Endometrium (tissue), 2 donors: ENCODE measurements at regions not wholly inside any gene's neighbourhood (a gene's known extent, or its start where the extent isn't known, plus 50 kb on each side); places are given as distances from the start of the nearest gene placed in this dataset.

Experiments used
- FAIRE-seq: peaks from 2 replicates; lab custom pipeline; 2012; peaks lifted over from hg19 to GRCh38; lab: Jason Lieb, UNC
- donor health status: control.
- donor health status: control.

DNA sequence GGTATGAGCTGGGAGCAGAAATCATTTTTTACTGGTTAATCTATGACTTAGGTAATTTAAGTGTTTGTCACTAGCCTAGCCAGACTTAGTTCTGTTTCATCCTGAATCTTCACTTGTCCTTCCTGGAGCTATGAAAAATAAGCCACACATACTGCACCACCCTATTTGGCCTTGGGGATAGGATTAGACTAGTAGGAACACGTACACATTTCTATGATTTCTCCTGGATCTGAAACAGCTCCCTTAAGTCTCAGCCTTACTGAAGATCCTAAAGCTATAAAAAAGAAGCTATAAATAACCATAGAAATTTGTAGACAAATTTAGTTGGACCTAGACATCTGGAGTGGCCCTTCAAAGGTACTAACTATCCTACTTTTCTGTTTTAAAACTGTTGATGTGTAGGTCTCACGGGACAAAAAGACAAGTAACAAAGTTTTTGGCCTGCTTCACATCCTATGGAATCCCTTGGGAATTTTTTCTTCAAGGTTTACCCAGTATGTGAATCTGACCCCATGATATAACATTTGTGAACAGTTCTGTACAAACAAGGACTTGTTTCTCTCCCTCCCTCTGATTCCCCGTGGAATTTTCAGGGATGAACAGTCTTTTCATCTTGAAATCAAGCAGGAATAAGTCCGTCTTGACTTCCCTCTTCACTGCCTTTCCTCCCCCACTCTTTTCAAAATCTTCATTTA lies 275.0 kb downstream of the FAM76B start:
- no peak for FAIRE-seq

DNA sequence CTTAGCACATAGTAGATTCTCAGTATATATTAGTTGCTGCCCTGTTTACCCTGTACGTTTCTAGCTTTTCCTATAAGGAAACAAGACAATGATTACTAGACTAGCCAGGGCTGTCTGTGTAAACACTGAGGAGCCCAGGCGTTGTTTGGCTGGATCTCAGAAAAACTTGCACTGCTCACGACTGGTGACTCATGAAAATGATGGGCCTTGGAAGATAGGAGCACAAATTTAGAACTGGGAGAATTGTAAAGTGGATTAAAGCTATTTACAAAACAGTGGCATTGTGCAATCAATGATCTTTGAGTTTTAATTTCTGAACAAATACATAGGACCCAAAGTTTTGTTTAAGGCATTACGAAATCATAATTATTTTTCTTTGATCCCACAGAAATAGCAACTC lies 276.9 kb downstream of the FAM76B start:
- peak; percentile 74 for FAIRE-seq

DNA sequence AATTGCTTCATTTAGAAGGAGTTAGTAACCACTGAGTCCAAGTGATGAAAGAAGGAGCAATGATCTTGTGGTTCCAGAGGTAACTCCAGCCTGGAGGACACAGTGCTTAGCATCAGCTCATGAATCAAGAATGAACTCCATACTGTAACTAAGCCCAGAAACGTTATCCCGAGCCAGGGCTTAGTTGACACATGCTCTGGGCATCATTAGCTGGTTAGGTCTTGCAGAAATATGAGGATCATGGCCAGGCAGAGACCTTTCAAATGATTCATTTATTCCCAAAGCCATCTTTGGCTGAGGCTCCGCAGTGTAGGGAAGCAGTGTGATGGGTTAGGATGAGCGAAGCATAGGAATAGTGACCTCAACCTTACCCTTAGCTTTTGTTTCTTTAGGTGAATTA lies 277.4 kb downstream of the FAM76B start:
- no peak for FAIRE-seq

DNA sequence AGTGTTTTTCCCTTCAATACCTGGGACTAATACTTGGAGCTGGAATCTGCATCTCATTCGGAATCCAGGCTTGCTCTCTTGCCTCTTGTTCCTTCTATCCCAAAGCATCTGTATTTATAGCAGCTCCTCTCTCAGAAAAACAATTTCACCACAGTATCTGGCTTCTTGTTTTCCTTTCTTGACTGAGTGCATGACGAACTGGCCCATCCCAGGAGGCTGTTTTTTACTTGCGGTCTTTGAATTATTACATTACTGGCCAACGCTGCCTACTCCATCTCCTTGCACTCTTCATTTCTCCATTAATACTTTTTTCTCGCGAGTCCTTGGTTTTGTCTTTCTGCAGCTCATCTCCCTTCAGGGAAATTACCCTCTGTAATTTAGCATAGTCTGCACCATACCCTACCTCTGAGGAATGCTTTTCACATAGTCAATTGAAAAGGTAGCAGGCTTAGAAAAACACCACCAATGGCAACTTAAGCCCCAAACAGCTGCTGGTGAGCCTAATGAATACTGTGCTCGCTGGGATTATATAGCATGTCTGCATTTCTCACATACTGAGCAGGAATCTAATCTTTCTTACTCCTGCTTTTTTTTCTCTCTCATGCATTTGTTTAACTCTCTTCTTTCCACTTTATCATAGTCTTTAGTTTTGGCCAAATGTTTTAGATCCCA lies 277.4 kb upstream of the SESN3 start:
- FAIRE-seq = no peak

DNA sequence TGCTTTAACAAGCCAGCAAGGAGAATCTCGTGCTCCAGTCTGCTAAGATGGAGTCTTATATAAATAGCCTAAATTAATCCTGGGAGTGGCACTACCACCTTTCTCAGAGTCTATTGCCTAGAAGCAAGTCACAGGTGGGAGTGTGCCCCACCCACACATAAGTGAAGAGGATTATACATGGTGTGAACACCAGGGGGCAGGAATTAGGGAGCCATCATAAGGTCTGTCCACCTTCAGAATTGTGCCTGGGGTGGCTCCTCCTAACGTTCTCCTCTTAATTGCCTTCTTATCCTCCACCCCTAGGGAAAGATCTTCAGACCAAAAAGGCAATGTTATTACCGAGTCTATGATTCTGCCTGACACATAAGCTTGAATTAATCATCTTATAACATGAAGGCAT lies 276.8 kb upstream of the SESN3 start:
- FAIRE-seq = no peak

DNA sequence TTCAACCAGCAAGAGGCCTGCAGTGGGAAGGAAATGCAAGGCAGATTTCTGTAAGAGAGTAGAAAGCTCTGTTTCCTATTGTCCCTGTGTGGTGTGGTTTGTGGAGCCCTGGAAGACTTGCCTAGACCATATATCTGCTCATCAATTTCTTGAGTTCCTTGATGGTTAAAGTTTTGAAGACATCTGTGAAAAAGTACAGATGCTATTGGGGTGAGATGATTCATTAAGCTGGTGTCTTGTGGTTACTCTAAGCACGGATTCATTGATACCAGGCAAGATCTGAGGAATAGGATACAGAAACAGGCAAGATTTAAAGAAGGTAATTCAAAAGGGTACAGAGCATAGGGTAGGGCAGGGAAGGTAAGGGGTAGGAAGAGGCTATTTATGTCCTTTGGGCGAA lies 275.8 kb upstream of the SESN3 start:
- FAIRE-seq = no peak

DNA sequence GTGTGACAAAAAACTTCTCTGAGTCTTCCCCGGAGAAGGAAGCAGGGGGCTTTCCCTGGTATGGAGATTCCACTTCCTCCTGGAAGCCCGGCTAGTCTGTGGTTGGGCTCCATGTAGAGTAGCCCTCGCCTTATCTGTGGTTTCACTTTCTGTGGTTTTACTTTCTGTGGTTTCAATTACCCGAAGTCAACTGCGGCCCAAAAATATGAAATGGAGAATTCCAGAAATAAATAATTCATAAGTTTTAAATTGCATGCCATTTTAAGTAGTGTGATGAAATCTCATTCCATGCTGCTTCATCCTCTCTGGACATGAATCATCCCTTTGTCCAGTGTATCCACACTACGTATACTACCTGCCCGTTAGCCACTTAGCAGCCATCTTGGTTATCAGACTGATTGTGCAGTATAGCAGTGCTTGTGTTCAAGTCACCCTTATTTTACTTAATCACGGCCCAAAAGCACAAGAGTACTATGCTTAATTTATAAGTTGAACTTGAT lies 275.0 kb upstream of the SESN3 start:
- no peak for FAIRE-seq

DNA sequence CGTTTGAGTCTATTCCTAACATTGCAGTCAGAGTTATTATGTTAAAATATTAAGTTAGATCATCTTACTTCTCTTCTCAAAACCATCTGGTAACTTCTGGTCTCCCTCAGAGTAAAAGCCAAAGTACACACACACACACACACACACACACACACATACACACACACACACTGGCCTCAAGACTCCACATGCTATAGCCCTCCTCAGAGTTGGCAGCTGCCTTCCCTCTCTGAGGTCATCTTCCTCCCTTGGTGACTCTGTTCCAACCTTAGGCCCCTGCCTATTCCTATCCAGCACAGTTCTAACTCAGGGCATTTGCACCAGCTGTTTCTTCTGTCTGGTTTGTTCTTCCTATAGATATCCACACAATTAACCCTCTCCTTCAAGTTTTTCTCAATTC lies 272.0 kb upstream of the SESN3 start:
- no peak for FAIRE-seq

DNA sequence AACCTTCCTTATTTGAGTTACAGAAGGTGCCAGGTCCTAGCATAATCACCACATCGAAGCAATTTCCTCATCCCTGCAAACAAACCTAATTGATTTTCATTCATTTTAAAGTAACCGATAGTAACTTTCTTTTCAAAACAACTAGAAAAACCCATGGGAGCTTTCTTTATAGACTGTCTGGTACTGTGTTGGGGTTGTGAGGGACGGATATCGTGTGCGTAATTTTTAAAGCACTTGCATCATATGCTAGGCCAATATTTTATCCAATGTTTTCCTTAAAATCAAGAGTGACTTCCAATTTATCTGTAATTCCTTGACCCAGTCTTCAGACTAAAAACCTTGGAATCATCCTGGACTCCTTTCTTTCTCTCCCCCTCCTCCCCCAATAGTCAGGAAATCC lies 271.5 kb upstream of the SESN3 start:
- FAIRE-seq = no peak

DNA sequence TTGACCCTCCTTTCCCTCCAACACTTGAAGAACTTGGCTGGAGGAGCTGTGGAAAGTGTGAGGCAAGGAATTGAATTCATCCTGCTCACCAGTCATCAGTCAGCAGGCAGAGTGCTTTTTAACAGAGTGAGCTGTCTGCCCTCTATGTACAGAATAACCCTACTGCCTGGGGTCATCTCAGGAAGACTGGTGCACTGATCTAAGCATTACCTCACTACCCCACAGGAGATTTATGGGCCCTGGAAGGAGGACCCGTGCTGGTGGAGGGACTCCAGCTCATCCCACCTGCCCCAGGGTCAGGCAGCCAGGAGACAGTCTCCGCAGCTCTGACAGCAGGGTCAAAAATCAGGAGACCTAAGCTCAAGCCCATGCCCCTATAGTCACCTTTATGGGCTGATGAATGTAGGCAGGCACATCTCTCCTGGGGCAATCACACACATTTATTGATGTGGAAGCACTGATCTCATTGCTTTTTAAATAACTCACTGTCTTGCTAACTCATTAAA lies 270.8 kb upstream of the SESN3 start:
- no peak for FAIRE-seq

DNA sequence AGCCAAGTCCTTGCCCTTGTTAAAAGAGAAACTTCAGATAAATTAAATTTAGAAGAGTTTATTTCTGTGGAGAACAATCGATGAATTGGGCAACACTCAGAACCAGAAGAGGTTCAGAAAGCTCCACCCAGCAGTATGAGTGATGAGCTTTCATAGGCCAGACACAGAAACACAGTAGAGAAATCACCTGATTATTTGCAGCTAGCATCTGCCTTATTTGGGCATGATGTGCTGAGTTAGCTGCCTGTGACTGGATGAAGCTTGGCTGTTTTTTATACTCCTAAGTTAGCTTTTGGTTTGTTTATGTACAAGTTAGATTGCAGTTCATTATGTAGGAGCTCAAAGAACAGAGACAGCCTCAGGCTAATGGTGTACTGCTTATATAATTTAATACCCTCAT lies 269.5 kb upstream of the SESN3 start:
- no peak for FAIRE-seq

DNA sequence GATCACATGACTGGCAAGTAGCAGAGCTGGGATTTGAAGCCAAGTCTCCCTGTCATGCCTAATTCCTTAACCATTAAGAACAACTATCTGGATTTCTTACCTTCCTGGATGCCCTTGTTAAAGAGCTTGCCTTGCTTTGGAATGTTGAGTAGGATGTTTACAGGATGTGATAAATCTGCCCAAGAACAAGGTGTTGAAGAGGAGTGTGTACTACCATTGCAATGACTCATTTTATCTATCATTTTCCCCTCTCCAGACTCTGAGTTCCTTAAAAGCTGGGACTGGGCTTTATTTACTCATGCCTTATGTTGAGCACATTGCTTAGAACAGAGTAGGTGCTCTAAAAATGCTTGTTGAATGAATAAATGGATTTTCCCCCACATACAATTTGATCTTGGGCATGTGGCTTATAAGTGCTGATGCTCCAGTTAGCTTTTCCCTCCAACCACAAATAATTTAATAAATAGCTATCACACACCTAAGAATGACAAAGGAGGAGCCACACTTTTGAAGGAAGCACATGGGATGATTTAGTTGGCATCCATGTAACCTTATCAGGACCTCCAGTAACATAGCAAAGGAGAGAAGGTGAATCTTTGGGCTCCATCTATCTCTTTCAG lies 268.6 kb upstream of the SESN3 start:
- FAIRE-seq = no peak

DNA sequence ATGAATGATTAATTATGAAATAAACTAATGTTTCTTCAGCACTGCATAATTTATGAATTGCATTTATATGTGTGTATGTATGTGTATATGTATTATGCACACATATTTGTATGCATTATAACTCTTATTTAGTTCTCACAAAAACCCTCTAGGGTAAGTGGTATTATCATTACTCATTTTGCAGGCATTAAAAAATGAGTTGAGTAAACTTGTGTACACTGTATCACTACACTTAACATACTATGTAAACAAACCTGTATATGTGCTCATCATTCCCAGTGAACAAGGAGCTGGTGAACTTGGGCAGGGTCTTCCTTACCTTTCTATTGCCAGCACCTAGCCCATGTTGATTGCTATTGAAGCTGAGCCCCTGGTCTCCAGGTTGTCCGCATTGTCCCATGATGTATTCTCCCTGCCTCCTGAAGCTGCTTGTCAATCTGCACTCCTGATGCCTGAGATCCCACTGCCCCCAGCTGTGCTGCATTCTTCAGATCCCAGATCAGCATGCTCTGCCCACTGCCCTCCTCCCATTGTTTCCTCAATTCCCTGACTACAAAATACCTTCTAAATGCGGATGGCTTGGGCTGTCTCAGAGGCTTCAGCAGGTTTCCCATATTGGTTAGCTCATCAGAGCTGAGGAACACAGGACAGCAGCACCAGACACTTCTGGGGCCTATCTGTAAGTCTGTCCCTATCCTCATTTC lies 267.9 kb upstream of the SESN3 start:
- no peak for FAIRE-seq

DNA sequence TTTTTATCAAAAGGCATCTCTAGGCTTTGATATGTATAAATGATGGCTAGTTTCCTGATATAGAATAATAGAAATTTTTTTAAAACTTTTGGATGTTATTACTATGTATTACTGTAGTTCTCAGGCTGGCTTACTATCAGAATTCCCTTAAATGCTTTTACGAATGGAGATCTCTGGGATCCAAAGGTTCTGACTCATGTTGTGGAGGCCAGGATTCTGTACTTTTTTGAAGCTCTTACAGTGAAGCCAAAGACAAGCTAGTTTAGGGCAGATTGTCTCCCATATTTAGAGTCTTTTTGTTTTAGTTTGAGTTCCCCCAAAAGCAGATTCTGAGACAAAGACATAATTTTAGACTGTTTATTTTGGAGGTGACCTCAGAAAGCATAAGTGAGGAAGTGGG lies 265.9 kb upstream of the SESN3 start:
- no peak for FAIRE-seq

DNA sequence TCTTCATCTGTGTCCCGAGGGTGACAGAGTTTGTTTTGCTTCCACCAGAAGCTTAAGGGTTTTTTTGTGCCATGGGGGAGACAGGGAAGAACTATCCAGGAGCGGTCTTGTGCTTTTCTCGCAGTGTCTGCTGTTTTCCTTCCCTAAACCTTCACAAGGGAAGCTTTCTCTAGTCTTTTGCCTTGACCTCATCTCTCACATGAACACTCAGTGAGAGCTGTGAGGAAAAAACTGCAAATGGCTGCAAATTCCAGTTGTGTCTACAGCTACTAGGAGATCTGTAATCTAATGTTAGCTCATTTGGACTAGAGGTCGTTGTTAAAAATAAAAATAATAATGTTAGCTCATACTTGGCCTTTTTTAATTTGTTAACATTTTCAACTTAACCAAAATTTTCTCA lies 264.7 kb upstream of the SESN3 start:
- FAIRE-seq = no peak

DNA sequence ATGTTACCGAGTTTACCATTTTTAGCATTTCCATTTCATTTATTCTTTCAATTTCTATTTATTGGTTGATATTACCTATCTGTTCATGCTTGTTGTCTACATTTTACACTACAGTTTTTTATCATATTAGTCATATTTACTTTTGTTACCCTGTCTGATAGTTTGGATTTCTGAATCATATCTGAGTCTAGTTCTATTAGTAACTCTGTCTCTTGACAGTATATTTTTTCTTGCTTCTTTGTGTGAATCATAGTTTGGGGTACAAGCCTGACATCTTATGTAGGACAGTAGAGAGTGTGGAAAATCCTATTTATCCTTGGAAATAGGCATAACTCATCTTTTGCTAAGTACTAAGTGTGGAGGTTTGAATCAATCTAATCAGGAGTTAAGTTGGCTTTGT lies 263.9 kb upstream of the SESN3 start:
- no peak for FAIRE-seq

DNA sequence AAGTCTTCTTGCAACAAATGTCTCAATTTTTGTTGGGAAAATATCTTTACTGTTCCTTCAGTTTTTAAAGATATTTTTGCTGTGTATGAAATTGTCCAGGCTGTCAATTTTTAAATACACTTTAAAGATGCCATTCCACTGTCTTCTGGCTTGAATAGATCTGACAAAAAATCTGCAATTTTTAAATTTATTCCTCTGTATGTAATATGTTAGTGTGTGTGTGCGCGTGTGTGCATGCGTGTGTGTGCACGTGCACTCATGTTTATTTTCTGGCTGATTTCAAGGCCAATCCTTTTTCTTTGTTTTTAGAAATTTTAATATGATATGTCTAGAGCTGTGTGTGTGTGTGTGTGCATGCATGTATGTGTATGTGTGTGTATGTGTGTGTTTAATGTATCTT lies 263.2 kb upstream of the SESN3 start:
- no peak for FAIRE-seq

DNA sequence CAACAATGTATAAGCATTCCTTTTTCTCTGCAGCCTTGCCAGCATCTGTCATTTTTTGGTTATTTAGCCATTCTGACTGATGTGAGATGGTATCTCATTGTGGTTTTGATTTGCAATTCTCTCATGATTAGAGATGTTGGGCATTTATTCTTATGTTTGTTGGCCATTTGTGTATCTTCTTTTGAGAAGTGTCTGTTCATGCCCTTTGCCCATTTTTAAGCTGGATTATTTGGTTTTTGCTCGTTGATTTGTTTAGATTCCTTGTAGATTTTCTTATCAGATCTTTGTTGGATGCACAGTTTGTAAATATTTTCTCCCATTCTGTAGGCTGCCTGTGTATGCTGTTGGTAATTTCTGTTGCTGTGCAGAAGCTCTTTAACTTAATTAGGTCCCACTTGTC lies 259.6 kb upstream of the SESN3 start:
- FAIRE-seq = no peak

DNA sequence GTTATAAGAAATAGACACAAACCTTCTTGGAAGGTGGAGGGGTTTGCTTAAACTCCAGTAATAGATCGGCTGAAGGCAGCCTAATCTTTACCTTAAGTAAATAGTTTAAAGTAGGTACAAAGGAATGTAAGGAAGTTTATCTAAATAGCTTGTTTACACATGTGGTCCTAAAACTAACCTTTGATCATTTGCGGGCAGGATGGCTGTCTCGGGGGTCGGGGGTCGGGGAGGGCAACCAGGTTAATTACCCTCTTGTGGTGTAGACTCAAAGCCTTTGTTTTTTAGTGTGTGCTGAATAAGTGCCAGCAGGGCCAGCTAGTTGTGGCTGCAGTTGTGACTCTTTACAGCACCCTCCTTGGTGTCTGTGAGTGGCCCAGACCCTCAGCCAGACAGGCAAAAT lies 256.9 kb upstream of the SESN3 start:
- no peak for FAIRE-seq

DNA sequence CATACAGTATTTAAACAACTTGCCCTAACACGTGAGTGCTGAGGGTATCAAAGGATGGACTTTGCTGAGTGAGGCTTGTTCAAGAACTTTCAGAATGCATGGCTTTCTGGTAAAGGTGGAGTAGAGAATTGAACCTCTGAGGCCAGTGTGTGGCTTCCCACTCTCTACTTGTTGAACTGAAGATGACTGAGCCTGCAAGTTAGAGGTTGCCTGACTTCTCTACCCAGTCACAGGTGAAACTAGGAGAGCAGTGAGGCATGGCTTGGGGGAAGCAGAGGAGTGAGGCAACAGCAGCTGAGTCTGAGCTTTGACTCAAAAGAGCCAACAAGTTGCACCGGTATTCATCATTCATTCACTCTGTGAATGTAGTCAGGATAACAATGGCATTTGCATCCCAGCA lies 256.4 kb upstream of the SESN3 start:
- FAIRE-seq = no peak

DNA sequence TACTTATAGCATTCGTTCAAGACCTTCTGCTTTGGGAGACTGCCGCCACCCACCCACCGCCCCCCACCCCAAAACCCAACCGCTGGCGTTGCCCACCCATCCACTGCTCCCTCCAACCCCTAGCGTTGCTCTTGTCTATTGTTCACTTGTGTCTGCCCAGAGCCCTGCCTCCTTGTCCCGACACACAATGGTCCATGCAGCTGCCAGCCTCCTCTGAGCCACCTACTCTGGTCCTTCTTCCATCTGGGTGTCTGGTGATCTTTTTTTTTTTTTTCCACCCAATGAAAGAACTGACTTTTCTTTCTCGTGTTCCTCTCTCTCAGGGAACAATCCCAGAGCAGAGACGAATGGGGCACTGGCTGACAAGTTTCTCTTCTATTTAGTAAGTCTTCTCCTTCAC lies 256.0 kb upstream of the SESN3 start:
- FAIRE-seq = no peak

DNA sequence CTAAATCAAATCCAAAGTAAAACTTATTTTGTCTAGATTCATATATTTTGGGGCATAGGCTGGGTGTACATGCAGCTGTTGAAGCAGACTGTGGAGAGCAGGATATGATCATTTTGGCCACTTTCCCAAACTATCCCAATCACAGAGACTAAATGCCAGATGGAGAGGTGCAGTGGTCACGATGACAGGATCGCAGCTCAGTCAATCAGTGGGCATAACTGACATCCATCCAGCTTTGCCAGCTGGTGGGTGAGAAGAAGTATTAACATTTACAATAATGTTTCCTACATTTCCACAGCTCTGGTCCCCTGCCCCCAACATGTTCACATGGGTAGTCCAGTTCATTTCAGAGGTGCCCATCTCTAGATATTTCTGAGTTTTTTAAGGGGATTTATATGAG lies 255.5 kb upstream of the SESN3 start:
- FAIRE-seq = no peak
